ENCODE measurements at regions not wholly inside any gene's neighbourhood (a gene's known extent, or its start where the extent isn't known, plus 50 kb on each side); places are given as distances from the start of the nearest gene placed in this dataset.

DNA sequence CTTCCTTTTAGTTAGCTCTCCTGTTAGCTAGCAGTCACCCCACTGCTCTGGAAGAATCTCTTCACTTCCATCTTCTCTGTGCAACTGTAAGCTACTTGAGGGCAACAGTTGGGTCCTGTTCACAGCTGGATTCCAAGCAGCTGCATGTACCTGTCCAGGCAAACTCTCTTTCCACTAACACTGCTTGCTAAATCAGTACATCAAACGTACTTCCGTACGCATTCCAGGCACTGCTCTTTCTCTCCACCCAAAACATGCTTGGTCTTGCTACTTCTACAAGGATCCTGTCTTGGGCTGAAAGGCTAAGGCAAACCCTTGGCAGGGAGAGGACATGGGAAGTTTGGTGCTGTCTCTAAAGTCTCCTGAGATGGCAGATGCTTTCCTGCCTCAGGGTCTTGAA is 139.2 kb upstream of the CACNA1E start:
- Histone ChIP-seq H3K4me1 (ENCODE audit: control insufficient read depth, insufficient read depth, low read length) (no peaks in the 10 kb centered on the region), H3K56ac (ENCODE audit: extremely low read depth, insufficient read depth, low read length) (no peak overlapping the region), H4K91ac (ENCODE audit: insufficient read depth, low read depth, low read length) (no peak overlapping the region), H3K4me3 (ENCODE audit: insufficient read depth, low read depth, low read length) (no peak overlapping the region), H3K36me3 (ENCODE audit: control insufficient read depth, insufficient read depth, low read length) (no peaks in the 10 kb centered on the region), H3K18ac (ENCODE audit: low read depth, low read length) (no peak overlapping the region), H3K27me3 (ENCODE audit: control insufficient read depth, insufficient read depth, low read length) (no peaks in the 10 kb centered on the region; the same call in 1 of the 2 replicates), H2AFZ (replicated peaks; ENCODE audit: low read length, poor library complexity) (no peak overlapping the region), H2BK120ac (ENCODE audit: low read depth, low read length) (no peak overlapping the region), H3K4me2 (ENCODE audit: low read depth, low read length) (no peak overlapping the region), H3K4ac (ENCODE audit: low read depth, low read length) (no peak overlapping the region), H2BK20ac (ENCODE audit: low read depth, low read length) (no peak overlapping the region), H3K14ac (replicated peaks; ENCODE audit: low read depth, low read length) (no peak overlapping the region), H4K20me1 (ENCODE audit: insufficient read depth, low read length) (no peaks in the 10 kb centered on the region; the same call in 1 of the 2 replicates), H3K9ac (ENCODE audit: low read depth, low read length) (no peak overlapping the region), H3K23ac (ENCODE audit: low read depth, low read length) (no peak overlapping the region), H4K5ac (ENCODE audit: low read depth, low read length) (no peak overlapping the region), H3K79me1 (ENCODE audit: low read depth in 1 of 2, low read length in 2 of 2) (no peaks in the 10 kb centered on the region), H2BK5ac (ENCODE audit: low read depth, low read length, poor library complexity, severe bottlenecking) (no peak overlapping the region), H3K9me3 (ENCODE audit: control insufficient read depth, insufficient read depth, low read length) (no peaks in the 10 kb centered on the region), H2AK9ac (replicated peaks; ENCODE audit: low read depth, low read length, poor library complexity) (no peak overlapping the region), H3K9me1 (ENCODE audit: insufficient read depth, low read length) (peaks cover 2% of the 10 kb centered on the region; the same call in 1 of the 2 replicates), H2AK5ac (ENCODE audit: low read depth, low read length) (no peak overlapping the region), H2BK15ac (ENCODE audit: low read depth, low read length) (no peak overlapping the region), H3K27ac (ENCODE audit: insufficient read depth, low read length) (no peak overlapping the region), H4K8ac (ENCODE audit: low read depth in 2 of 2, low read length in 2 of 2) (no peak overlapping the region)
- TF ChIP-seq POLR2A (IDR thresholded peaks at IDR 0.05; ENCODE audit: low read depth, low read length) = no peak
- no peak for TF ChIP-seq MAFK (IDR thresholded peaks at IDR 0.05; ENCODE audit: low read depth, low read length)
- no peak for TF ChIP-seq MXI1 (IDR thresholded peaks at IDR 0.05; ENCODE audit: borderline replicate concordance, low read depth, low read length)
- TF ChIP-seq FOS (IDR thresholded peaks at IDR 0.05; ENCODE audit: low read depth, low read length) = no peak
- TF ChIP-seq MAZ (IDR thresholded peaks at IDR 0.05; ENCODE audit: borderline replicate concordance, low read depth, low read length) = no peak
- TF ChIP-seq CHD1 (IDR thresholded peaks at IDR 0.05; ENCODE audit: low read depth, low read length) = no peak
- TF ChIP-seq, protein P1, sequence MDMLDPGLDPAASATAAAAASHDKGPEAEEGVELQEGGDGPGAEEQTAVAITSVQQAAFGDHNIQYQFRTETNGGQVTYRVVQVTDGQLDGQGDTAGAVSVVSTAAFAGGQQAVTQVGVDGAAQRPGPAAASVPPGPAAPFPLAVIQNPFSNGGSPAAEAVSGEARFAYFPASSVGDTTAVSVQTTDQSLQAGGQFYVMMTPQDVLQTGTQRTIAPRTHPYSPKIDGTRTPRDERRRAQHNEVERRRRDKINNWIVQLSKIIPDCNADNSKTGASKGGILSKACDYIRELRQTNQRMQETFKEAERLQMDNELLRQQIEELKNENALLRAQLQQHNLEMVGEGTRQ (IDR thresholded peaks at IDR 0.05; ENCODE audit: low read depth, low read length) = no peak
- TF ChIP-seq RCOR1 (IDR thresholded peaks at IDR 0.05; ENCODE audit: insufficient replicate concordance, low read length) = no peak
- TF ChIP-seq RFX5 (IDR thresholded peaks at IDR 0.05; ENCODE audit: low read depth, low read length) = no peak
- no peak for TF ChIP-seq CEBPB (IDR thresholded peaks at IDR 0.05; ENCODE audit: low read depth, low read length)
- TF ChIP-seq NFE2L2 (IDR thresholded peaks at IDR 0.05; ENCODE audit: low read depth, low read length) = no peak
- TF ChIP-seq BHLHE40 (IDR thresholded peaks at IDR 0.05; ENCODE audit: low read depth, low read length) = no peak
- TF ChIP-seq, protein P2, sequence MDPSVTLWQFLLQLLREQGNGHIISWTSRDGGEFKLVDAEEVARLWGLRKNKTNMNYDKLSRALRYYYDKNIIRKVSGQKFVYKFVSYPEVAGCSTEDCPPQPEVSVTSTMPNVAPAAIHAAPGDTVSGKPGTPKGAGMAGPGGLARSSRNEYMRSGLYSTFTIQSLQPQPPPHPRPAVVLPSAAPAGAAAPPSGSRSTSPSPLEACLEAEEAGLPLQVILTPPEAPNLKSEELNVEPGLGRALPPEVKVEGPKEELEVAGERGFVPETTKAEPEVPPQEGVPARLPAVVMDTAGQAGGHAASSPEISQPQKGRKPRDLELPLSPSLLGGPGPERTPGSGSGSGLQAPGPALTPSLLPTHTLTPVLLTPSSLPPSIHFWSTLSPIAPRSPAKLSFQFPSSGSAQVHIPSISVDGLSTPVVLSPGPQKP (IDR thresholded peaks at IDR 0.05; ENCODE audit: borderline replicate concordance, low read depth, low read length) = no peak
- ATAC-seq (ENCODE audit: low read depth) = no peak
- no peak for DNase-seq
- in situ Hi-C loops (cut with MboI; ENCODE audit: low sequenced_read_pairs) = no loop called here
- WGBS, 2 experiments (ENCODE audit: extremely low coverage in 2 of 2, insufficient read length in 1 of 2) = no CpG with 5 or more reads among the region's 3 CpGs
- ChIA-PET POLR2A (ENCODE audit: unreplicated experiment) (no interaction called here), CTCF (no interaction called here)
- intact Hi-C loops (cut with micrococcal nuclease) = no loop called here
- no TSS peak for BruUV-seq (replicated peaks)
- dilution Hi-C loops (cut with HindIII; ENCODE audit: low sequenced_read_pairs, unreplicated experiment) = no loop called here

Measured in IMR-90 (cell line).